Bronchial epithelial cell (primary cell): ENCODE measurements at regions not wholly inside any gene's neighbourhood (a gene's known extent, or its start where the extent isn't known, plus 50 kb on each side); places are given as distances from the start of the nearest gene placed in this dataset.

ENCODE experiments used
- DNase-seq: peaks from one replicate; pipeline ENCODE4 v3.0.0-alpha.2; 2010; ENCODE audit warnings: low read depth
- FAIRE-seq: peaks from 2 replicates; lab custom pipeline; 2011; peaks lifted over from hg19 to GRCh38; lab: Jason Lieb, UNC
- H3K27me3 ChIP-seq: 2 replicates; pipeline ENCODE4 v1.5.1; 2011; ENCODE audit warnings: low read length; ENCODE audit not compliant: control insufficient read depth, insufficient read depth
- H3K36me3 ChIP-seq: 2 replicates; pipeline ENCODE4 v1.5.1; 2011; ENCODE audit warnings: low read length; ENCODE audit not compliant: control insufficient read depth, insufficient read depth
- H3K4me3 ChIP-seq: 2 replicates; pipeline ENCODE4 v1.5.1; 2011; ENCODE audit warnings: mild to moderate bottlenecking, low read depth, low read length, control low read depth
- CTCF ChIP-seq: IDR thresholded peaks from 2 replicates; pipeline ENCODE4 v1.5.1; 2011; ENCODE audit warnings: mild to moderate bottlenecking, moderate library complexity, low read length, control low read depth, inconsistent platforms; ENCODE audit not compliant: insufficient read depth, severe bottlenecking

DNA sequence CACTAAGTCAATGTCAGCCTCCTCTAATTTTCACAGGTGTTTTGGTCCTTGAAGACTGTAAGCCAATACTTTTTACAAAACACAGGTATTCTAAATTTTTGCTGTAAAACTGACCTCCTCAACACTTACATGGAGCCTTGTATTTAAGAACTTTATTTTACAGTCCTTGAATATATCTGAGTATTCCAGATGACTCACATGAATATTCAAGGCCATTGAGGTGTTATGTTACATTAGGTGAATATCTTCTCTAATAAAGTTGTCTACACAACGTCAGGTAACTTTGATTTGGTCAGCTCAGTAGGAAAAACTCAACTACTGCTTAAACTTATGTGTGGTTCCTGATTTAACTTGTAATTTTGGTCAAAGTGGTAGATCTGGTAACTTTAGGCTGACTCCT lies 254.2 kb downstream of the OLFM3 start:
- no peaks in the 10 kb centered on the region for H3K27me3 ChIP-seq
- no peak for TF ChIP-seq CTCF
- DNase-seq (peak; percentile 50), FAIRE-seq (no peak)
- no peak overlapping the region for H3K4me3 ChIP-seq
- H3K36me3 ChIP-seq: no peaks in the 10 kb centered on the region

DNA sequence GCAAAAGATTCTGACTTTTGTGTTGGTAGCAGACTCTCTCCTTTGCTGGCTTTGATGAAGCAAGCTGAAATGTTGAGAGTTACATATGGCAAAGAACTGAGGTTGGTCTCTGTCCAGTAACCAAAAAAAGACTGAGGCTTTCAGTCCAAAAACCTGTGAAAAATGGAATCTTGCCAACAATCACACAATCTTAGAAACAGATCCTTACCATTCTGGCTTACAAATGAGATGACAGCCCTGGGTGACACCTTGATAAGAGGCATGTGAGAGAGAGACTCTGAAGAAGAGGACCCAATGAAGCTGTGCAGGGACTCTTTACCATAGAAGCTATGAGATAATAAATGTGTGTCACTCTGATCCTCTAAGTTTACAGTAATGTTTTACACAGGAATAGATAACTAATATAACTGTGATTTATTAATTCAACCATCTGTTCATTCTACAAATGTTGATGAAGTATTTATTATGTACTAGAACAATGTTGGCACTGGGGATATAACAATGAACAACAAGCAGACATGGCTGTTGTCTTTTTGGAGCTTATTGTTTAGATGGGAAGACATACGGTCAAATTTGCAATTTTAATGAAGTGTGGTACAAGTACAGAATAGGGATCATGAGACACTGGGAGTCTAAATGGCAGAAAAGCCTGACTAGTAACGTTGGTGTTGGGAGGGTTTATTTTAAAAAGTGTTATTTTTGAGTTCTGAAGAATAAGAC lies 251.0 kb downstream of the OLFM3 start:
- no peak overlapping the region for H3K4me3 ChIP-seq
- TF ChIP-seq CTCF: no peak
- FAIRE-seq: no peak
- no peak for DNase-seq
- H3K36me3 ChIP-seq: no peaks in the 10 kb centered on the region
- H3K27me3 ChIP-seq: no peaks in the 10 kb centered on the region

DNA sequence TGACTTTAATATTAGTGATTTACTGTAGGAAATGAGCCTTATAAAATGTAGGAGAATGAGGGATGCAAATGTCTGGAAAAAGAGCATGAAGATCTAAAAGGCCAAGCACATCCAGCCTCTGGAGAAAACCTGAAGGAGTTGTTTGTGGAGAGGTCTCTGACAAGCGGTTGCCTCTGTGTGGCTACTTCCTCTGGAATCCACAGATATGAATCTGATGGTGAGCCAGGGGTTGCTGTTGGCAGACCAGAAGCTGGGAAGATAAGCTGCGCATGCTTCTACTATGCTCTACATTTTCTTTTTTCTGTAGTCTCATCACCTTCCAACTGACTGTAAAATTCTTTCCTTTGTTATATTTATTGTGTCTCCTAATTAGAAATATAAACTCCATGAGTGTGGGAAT lies 248.6 kb downstream of the OLFM3 start:
- H3K4me3 ChIP-seq: no peak overlapping the region
- no peak for DNase-seq
- H3K27me3 ChIP-seq: no peaks in the 10 kb centered on the region
- no peak for FAIRE-seq
- TF ChIP-seq CTCF: no peak
- no peaks in the 10 kb centered on the region for H3K36me3 ChIP-seq
